ENCODE measurements at regions not wholly inside any gene's neighbourhood (a gene's known extent, or its start where the extent isn't known, plus 50 kb on each side); places are given as distances from the start of the nearest gene placed in this dataset.

DNA sequence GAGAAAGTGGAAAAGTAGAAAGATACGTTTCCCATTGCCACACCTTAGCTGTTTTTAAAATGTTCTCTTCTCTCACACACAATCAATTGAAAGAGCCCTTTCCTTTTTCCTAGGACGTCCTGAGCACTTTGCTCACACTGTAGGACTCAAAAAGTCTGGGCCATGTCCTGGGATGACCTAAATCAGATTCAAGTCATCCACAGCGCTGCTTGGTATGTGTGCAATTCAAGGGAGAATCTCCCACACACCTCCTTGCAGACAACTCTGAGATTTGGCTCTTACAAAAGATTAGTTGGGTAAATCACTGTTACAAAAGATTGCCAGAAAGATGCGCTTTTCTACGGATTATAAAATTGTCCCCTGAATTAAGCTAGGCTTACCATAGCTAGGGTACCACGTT is 130.1 kb downstream of the RNASET2 start:
- Histone ChIP-seq H3K9ac (ENCODE audit: low read length in 5 of 5) (no peak overlapping the region), H3K4me1 (ENCODE audit: control insufficient read depth in 5 of 5, insufficient read depth in 5 of 5, low read length in 5 of 5) (no peaks in the 10 kb centered on the region), H3K27me3 (ENCODE audit: control insufficient read depth in 5 of 5, insufficient read depth in 4 of 5, low read length in 5 of 5) (peaks cover 0 to 11% (median 3%) of the 10 kb centered on the region in 5 donors), H3K9me3 (ENCODE audit: control insufficient read depth in 5 of 5, low read length in 5 of 5) (no peaks in the 10 kb centered on the region), H3K4me3 (ENCODE audit: low read depth in 1 of 5, low read length in 5 of 5) (no peak overlapping the region), H3K27ac (ENCODE audit: low read depth, low read length) (no peak overlapping the region), H3K36me3 (ENCODE audit: control insufficient read depth in 5 of 5, insufficient read depth in 5 of 5, low read length in 5 of 5) (no peaks in the 10 kb centered on the region)

DNA sequence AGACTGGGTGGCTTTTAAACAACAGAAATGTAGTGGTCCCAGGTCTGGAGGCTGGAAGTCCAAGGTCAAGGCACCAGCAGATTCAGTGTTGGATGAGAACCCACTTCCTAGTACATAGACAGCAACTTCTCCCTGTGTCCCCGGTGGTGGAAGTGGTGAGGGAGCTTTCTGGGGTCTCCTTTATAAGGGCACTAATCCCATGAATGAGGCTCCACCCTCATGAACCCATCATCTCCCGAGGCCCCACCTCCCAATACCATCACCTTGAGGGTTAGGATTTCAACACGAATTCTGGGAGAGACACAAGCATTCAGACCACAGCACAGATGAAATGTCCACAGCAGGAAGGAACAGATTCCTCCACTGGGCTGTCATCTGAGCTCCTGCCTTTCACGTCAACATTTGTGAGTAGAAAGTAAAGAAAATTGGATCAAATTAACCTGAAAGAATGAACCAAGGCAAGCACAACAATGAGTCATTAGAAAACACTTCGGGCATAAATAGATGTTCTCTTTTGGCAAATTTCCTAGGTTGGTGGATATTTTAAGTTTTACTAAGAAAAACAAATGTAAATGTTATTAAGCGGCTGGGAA is 130.7 kb downstream of the RNASET2 start:
- Histone ChIP-seq H3K9ac (ENCODE audit: low read length in 5 of 5) (no peak overlapping the region), H3K4me3 (ENCODE audit: low read depth in 1 of 5, low read length in 5 of 5) (no peak overlapping the region), H3K4me1 (ENCODE audit: control insufficient read depth in 5 of 5, insufficient read depth in 5 of 5, low read length in 5 of 5) (no peaks in the 10 kb centered on the region), H3K9me3 (ENCODE audit: control insufficient read depth in 5 of 5, low read length in 5 of 5) (no peaks in the 10 kb centered on the region), H3K27ac (ENCODE audit: low read depth, low read length) (no peak overlapping the region), H3K36me3 (ENCODE audit: control insufficient read depth in 5 of 5, insufficient read depth in 5 of 5, low read length in 5 of 5) (no peaks in the 10 kb centered on the region), H3K27me3 (ENCODE audit: control insufficient read depth in 5 of 5, insufficient read depth in 4 of 5, low read length in 5 of 5) (peaks cover 0 to 11% (median 3%) of the 10 kb centered on the region in 5 donors)

DNA sequence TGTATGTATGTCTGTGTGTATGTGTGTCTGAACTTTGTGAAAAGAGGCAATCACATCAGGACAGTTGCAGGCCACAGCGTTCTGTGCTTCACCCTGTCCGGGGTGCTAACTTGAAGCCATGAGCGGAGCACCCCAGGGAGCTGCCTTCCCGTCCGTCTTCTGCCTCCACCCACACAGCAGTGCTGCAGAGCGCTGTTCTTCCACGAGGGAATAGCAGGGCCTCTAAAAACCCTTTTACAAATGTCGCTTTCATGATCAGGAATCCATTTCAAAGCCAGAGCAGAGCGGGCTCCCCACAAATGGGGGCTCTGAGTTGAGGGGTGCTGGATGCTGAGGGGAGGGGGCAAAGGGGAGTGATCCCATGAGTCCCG is 131.5 kb downstream of the RNASET2 start:
- Histone ChIP-seq H3K36me3 (ENCODE audit: control insufficient read depth in 5 of 5, insufficient read depth in 5 of 5, low read length in 5 of 5) (no peaks in the 10 kb centered on the region), H3K27ac (ENCODE audit: low read depth, low read length) (no peak overlapping the region), H3K4me1 (ENCODE audit: control insufficient read depth in 5 of 5, insufficient read depth in 5 of 5, low read length in 5 of 5) (no peaks in the 10 kb centered on the region), H3K27me3 (ENCODE audit: control insufficient read depth in 5 of 5, insufficient read depth in 4 of 5, low read length in 5 of 5) (peaks cover 0 to 11% (median 3%) of the 10 kb centered on the region in 5 donors), H3K4me3 (ENCODE audit: low read depth in 1 of 5, low read length in 5 of 5) (no peak overlapping the region), H3K9ac (ENCODE audit: low read length in 5 of 5) (no peak overlapping the region), H3K9me3 (ENCODE audit: control insufficient read depth in 5 of 5, low read length in 5 of 5) (no peaks in the 10 kb centered on the region)

DNA sequence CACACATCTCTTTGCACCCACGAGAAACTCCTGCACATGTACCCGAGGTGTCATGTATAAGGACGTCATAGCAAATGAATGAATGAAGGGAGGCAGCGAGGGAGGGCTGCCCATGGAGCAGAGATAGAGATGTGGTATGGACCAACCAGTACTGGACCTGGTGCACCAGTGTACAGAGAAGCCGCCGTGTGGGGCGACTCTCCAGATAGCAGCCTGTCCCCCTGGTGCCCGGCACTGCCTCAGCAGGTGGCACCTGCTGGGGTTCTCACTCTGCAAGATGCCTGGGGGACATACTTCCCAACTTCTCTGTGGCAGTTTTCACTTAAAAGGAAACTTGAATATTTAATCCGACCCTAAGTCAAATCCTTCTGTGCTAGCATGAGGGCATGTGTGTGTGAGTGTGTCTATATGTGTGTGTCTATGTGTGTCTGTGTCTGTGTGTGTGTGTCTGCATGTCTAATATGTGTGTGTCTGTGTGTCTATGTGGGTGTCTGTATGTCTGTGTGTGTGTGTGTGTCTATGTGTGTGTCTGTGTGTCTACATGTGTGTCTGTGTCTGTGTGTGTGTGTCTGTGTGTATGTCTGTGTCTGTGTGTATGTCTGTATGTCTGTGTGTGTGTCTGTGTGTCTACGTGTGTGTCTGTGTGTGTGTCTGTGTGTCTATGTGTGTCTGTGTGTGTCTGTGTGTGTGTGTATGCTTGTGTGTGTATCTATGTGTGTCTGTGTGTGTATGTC is 132.0 kb downstream of the RNASET2 start:
- Histone ChIP-seq H3K9me3 (ENCODE audit: control insufficient read depth in 5 of 5, low read length in 5 of 5) (no peaks in the 10 kb centered on the region), H3K4me3 (ENCODE audit: low read depth in 1 of 5, low read length in 5 of 5) (no peak overlapping the region), H3K27ac (ENCODE audit: low read depth, low read length) (no peak overlapping the region), H3K36me3 (ENCODE audit: control insufficient read depth in 5 of 5, insufficient read depth in 5 of 5, low read length in 5 of 5) (no peaks in the 10 kb centered on the region), H3K4me1 (ENCODE audit: control insufficient read depth in 5 of 5, insufficient read depth in 5 of 5, low read length in 5 of 5) (no peaks in the 10 kb centered on the region), H3K9ac (ENCODE audit: low read length in 5 of 5) (no peak overlapping the region), H3K27me3 (ENCODE audit: control insufficient read depth in 5 of 5, insufficient read depth in 4 of 5, low read length in 5 of 5) (peaks cover 0 to 11% (median 3%) of the 10 kb centered on the region in 5 donors)

DNA sequence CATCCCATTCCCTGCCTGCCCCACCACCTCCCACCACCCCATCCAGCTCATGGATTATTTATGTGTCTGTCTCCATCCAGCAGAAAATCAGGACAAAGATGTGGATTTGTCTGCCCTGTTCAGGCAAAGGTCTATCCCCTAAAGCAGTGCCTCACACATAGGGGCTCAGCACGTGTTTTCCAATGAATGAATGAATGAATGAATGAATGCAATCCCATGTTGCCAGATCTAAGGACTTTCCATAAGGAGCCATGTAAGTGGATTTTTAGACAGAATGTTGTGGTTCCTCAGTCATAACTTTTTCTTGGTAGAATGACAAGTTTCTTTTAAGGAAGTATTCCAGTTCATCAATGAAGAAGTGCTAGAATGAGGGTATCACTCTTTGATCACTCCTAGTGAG is 133.7 kb downstream of the RNASET2 start:
- H3K9me3 ChIP-seq (ENCODE audit: control insufficient read depth in 5 of 5, low read length in 5 of 5) = no peaks in the 10 kb centered on the region
- H3K36me3 ChIP-seq (ENCODE audit: control insufficient read depth in 5 of 5, insufficient read depth in 5 of 5, low read length in 5 of 5) = no peaks in the 10 kb centered on the region
- H3K9ac ChIP-seq (ENCODE audit: low read length in 5 of 5) = no peak overlapping the region
- H3K27me3 ChIP-seq (ENCODE audit: control insufficient read depth in 5 of 5, insufficient read depth in 4 of 5, low read length in 5 of 5) = peaks cover 0 to 11% (median 3%) of the 10 kb centered on the region in 5 donors
- H3K27ac ChIP-seq (ENCODE audit: low read depth, low read length) = no peak overlapping the region
- H3K4me1 ChIP-seq (ENCODE audit: control insufficient read depth in 5 of 5, insufficient read depth in 5 of 5, low read length in 5 of 5) = no peaks in the 10 kb centered on the region
- H3K4me3 ChIP-seq (ENCODE audit: low read depth in 1 of 5, low read length in 5 of 5) = no peak overlapping the region

DNA sequence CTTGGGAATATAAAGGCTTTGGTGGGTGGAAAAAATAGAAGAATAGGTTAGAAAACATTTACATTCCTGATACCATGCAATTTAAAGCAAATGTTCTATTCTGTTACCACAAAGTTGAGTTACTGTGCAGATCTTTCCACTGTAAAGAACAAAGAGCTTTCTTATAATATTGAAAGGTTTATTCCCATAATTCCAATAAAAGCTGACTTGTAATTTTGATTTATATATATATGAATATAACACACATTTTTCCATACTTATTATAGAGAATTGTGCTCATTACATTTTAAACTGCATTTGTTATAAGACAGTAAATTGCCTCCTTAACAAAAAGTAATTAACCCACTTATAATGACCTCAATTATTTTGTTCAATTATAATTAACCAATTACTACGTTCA is 135.9 kb downstream of the RNASET2 start:
- Histone ChIP-seq H3K9me3 (ENCODE audit: control insufficient read depth in 5 of 5, low read length in 5 of 5) (no peaks in the 10 kb centered on the region), H3K36me3 (ENCODE audit: control insufficient read depth in 5 of 5, insufficient read depth in 5 of 5, low read length in 5 of 5) (no peaks in the 10 kb centered on the region), H3K4me3 (ENCODE audit: low read depth in 1 of 5, low read length in 5 of 5) (no peak overlapping the region), H3K9ac (ENCODE audit: low read length in 5 of 5) (no peak overlapping the region), H3K27me3 (ENCODE audit: control insufficient read depth in 5 of 5, insufficient read depth in 4 of 5, low read length in 5 of 5) (peaks cover 0 to 11% (median 3%) of the 10 kb centered on the region in 5 donors), H3K4me1 (ENCODE audit: control insufficient read depth in 5 of 5, insufficient read depth in 5 of 5, low read length in 5 of 5) (no peaks in the 10 kb centered on the region), H3K27ac (ENCODE audit: low read depth, low read length) (no peak overlapping the region)

DNA sequence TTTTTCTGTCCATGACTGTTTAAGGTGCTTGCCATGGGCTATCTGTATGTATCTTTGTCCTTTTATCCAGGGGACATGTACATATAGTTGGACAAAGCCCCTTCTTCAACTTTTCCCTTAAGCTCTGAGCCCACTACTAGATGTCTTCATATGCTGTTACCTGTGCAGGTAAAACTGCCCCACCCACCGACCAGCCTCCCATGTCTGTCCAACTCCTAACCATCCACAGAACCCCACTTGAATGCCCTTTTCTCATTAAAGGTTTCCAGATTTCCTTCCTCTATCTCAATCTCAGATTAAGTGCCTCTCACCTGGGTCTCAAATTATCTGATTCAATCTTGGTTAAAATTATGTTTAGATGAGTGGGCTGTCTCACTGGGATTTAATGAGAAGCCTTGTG is 136.3 kb downstream of the RNASET2 start:
- H3K4me3 ChIP-seq (ENCODE audit: low read depth in 1 of 5, low read length in 5 of 5) = no peak overlapping the region
- H3K27me3 ChIP-seq (ENCODE audit: control insufficient read depth in 5 of 5, insufficient read depth in 4 of 5, low read length in 5 of 5) = peaks cover 0 to 11% (median 3%) of the 10 kb centered on the region in 5 donors
- no peaks in the 10 kb centered on the region for H3K9me3 ChIP-seq (ENCODE audit: control insufficient read depth in 5 of 5, low read length in 5 of 5)
- H3K27ac ChIP-seq (ENCODE audit: low read depth, low read length) = no peak overlapping the region
- no peaks in the 10 kb centered on the region for H3K4me1 ChIP-seq (ENCODE audit: control insufficient read depth in 5 of 5, insufficient read depth in 5 of 5, low read length in 5 of 5)
- H3K36me3 ChIP-seq (ENCODE audit: control insufficient read depth in 5 of 5, insufficient read depth in 5 of 5, low read length in 5 of 5) = no peaks in the 10 kb centered on the region
- H3K9ac ChIP-seq (ENCODE audit: low read length in 5 of 5) = no peak overlapping the region

DNA sequence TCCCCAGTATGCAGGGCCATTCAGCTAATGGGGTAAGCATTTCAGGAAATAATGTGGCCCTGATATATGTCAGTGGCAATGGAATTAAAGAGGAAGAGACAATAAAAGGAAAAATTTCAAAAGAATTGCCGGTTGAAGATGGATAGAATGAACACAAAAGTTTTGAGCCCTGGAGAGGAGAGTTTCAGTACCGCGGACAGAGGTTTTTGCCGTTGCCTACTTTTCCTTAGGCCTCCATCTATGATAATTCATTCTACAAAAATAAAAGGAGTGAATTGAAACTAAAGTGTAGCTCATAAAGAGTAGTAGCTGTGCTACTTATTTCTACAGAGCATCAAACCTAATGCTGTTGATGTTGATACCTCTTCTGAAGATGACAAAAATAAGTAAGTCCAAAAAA is 140.7 kb downstream of the RNASET2 start:
- H3K4me1 ChIP-seq (ENCODE audit: control insufficient read depth in 5 of 5, insufficient read depth in 5 of 5, low read length in 5 of 5) = no peaks in the 10 kb centered on the region
- no peaks in the 10 kb centered on the region for H3K27me3 ChIP-seq (ENCODE audit: control insufficient read depth in 5 of 5, insufficient read depth in 4 of 5, low read length in 5 of 5)
- H3K36me3 ChIP-seq (ENCODE audit: control insufficient read depth in 5 of 5, insufficient read depth in 5 of 5, low read length in 5 of 5) = no peaks in the 10 kb centered on the region
- no peak overlapping the region for H3K4me3 ChIP-seq (ENCODE audit: low read depth in 1 of 5, low read length in 5 of 5)
- no peak overlapping the region for H3K9ac ChIP-seq (ENCODE audit: low read length in 5 of 5)
- H3K27ac ChIP-seq (ENCODE audit: low read depth, low read length) = no peak overlapping the region
- H3K9me3 ChIP-seq (ENCODE audit: control insufficient read depth in 5 of 5, low read length in 5 of 5) = no peaks in the 10 kb centered on the region

DNA sequence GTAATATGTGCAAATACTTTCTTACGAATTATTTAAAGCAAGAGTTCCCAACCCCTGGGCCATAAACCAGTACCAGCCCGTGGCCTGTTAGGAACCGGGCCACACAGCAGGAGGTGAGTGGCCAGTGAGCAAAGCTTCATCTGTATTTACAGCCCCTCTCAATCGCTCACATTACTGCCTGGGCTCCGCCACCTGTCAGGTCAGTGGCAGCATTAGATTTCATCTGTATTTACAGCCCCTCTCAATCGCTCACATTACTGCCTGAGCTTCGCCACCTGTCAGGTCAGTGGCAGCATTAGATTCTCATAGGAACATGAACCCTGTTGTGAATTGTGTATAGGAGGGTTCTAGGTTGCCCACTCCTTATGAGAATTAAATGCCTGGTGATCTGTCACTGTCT is 142.0 kb downstream of the RNASET2 start:
- no peaks in the 10 kb centered on the region for H3K4me1 ChIP-seq (ENCODE audit: control insufficient read depth in 5 of 5, insufficient read depth in 5 of 5, low read length in 5 of 5)
- H3K9ac ChIP-seq (ENCODE audit: low read length in 5 of 5) = no peak overlapping the region
- no peaks in the 10 kb centered on the region for H3K27me3 ChIP-seq (ENCODE audit: control insufficient read depth in 5 of 5, insufficient read depth in 4 of 5, low read length in 5 of 5)
- H3K36me3 ChIP-seq (ENCODE audit: control insufficient read depth in 5 of 5, insufficient read depth in 5 of 5, low read length in 5 of 5) = no peaks in the 10 kb centered on the region
- no peak overlapping the region for H3K27ac ChIP-seq (ENCODE audit: low read depth, low read length)
- H3K9me3 ChIP-seq (ENCODE audit: control insufficient read depth in 5 of 5, low read length in 5 of 5) = no peaks in the 10 kb centered on the region
- no peak overlapping the region for H3K4me3 ChIP-seq (ENCODE audit: low read depth in 1 of 5, low read length in 5 of 5)

DNA sequence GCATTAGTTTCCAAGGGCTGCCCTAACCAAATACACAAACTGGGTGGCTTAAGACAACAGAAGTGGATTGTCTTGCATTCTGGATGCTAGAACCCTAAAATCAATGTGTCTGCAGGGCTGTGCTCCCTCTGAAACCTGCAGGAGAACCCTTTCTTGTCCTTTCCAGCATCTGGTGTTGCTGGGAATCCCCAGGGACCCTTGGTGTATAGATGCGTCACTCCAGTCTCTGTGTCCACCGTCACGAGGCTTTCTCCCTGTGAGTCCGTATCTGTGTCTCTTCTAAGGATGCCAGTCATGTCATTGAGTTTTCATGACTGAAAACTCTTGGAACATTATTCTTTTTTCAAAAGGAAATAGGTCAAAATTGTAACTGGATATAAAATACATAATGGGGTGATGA is 142.9 kb downstream of the RNASET2 start:
- Histone ChIP-seq H3K9ac (ENCODE audit: low read length in 5 of 5) (no peak overlapping the region), H3K27me3 (ENCODE audit: control insufficient read depth in 5 of 5, insufficient read depth in 4 of 5, low read length in 5 of 5) (no peaks in the 10 kb centered on the region), H3K4me3 (ENCODE audit: low read depth in 1 of 5, low read length in 5 of 5) (no peak overlapping the region), H3K9me3 (ENCODE audit: control insufficient read depth in 5 of 5, low read length in 5 of 5) (no peaks in the 10 kb centered on the region), H3K27ac (ENCODE audit: low read depth, low read length) (no peak overlapping the region), H3K36me3 (ENCODE audit: control insufficient read depth in 5 of 5, insufficient read depth in 5 of 5, low read length in 5 of 5) (no peaks in the 10 kb centered on the region), H3K4me1 (ENCODE audit: control insufficient read depth in 5 of 5, insufficient read depth in 5 of 5, low read length in 5 of 5) (no peaks in the 10 kb centered on the region)
